NCI-H2107 treated with DMSO at 0.1 percent for 48 hours (cell line): ENCODE measurements at regions not wholly inside any gene's neighbourhood (a gene's known extent, or its start where the extent isn't known, plus 50 kb on each side); places are given as distances from the start of the nearest gene placed in this dataset.
"Not testable (repeated sequence)": the region's sequence is repeated elsewhere in the genome, so short reads cannot be mapped to it uniquely, and the experiment has no call there.

Experiments
- DNase-seq: peaks from one replicate; lab custom pipeline; 2025; ENCODE audit not compliant: unreplicated experiment; lab: John Stamatoyannopoulos, UW

GRCh38 chr6:66103354-66103753, 396.3 kb upstream of the EYS start:
- no peak for DNase-seq

GRCh38 chr6:66096679-66097078, 389.7 kb upstream of the EYS start:
- DNase-seq, result no peak

- no peak for DNase-seq
Observed at GRCh38 chr6:66094615-66095014, 387.6 kb upstream of the EYS start.

- DNase-seq, result not testable (repeated sequence)
Observed at GRCh38 chr6:66092306-66092705, 385.3 kb upstream of the EYS start.

GRCh38 chr6:66086532-66086931, 379.5 kb upstream of the EYS start:
- no peak for DNase-seq

- no peak for DNase-seq
Observed at GRCh38 chr6:66082914-66083313, 375.9 kb upstream of the EYS start.

GRCh38 chr6:66068907-66069306, 361.9 kb upstream of the EYS start:
- no peak for DNase-seq

GRCh38 chr6:66068033-66068432, 361.0 kb upstream of the EYS start:
- no peak for DNase-seq

- no peak for DNase-seq
Observed at GRCh38 chr6:66065313-66065712, 358.3 kb upstream of the EYS start.

- no peak for DNase-seq
Observed at GRCh38 chr6:66057034-66057433, 350.0 kb upstream of the EYS start.

GRCh38 chr6:66054967-66055366, 347.9 kb upstream of the EYS start:
- no peak for DNase-seq

- DNase-seq, result no peak
Observed at GRCh38 chr6:66051812-66052211, 344.8 kb upstream of the EYS start.

- DNase-seq, result no peak
Observed at GRCh38 chr6:66048684-66049474, 341.9 kb upstream of the EYS start.

- DNase-seq, result no peak
Observed at GRCh38 chr6:66032626-66033025, 325.6 kb upstream of the EYS start.

- DNase-seq, result no peak
Observed at GRCh38 chr6:66029391-66029790, 322.4 kb upstream of the EYS start.

- no peak for DNase-seq
Observed at GRCh38 chr6:65999288-65999791, 292.3 kb upstream of the EYS start.

GRCh38 chr6:65998544-65998943, 291.5 kb upstream of the EYS start:
- no peak for DNase-seq

GRCh38 chr6:65997539-65997938, 290.5 kb upstream of the EYS start:
- DNase-seq, result no peak

- DNase-seq, result no peak
Observed at GRCh38 chr6:65996096-65996495, 289.1 kb upstream of the EYS start.

GRCh38 chr6:65989676-65990075, 282.6 kb upstream of the EYS start:
- DNase-seq, result no peak

- DNase-seq, result no peak
Observed at GRCh38 chr6:65988006-65988405, 281.0 kb upstream of the EYS start.

GRCh38 chr6:65984089-65984488, 277.1 kb upstream of the EYS start:
- DNase-seq, result no peak

- no peak for DNase-seq
Observed at GRCh38 chr6:65979120-65979519, 272.1 kb upstream of the EYS start.
